ENCODE measurements at regions not wholly inside any gene's neighbourhood (a gene's known extent, or its start where the extent isn't known, plus 50 kb on each side); places are given as distances from the start of the nearest gene placed in this dataset.

- H3K36me3 ChIP-seq (ENCODE audit: control insufficient read depth, insufficient read depth, low read length): no peaks in the 10 kb centered on the region
- H3K4me1 ChIP-seq (ENCODE audit: control insufficient read depth, insufficient read depth, low read length): no peaks in the 10 kb centered on the region
- no peak for DNase-seq (ENCODE audit: low read depth, low spot score)
- H3K9me3 ChIP-seq (ENCODE audit: control insufficient read depth, insufficient read depth, low read depth, low read length): no peaks in the 10 kb centered on the region
- ATAC-seq: no peak
- intact Hi-C loops (cut with micrococcal nuclease; ENCODE audit: unreplicated experiment) (no loop called here), in situ Hi-C loops (cut with HindIII; ENCODE audit: low pct_unique_long_range_greater_than_20kb, low sequenced_read_pairs) (no loop called here)
- ChIA-PET CTCF (no interaction called here), POLR2A (no interaction called here)
- H3K4me3 ChIP-seq (ENCODE audit: low read depth in 2 of 2, low read length in 2 of 2): no peak overlapping the region
- H3K27me3 ChIP-seq (ENCODE audit: control insufficient read depth, insufficient read depth, low read length): no peaks in the 10 kb centered on the region
- TF ChIP-seq CTCF (IDR thresholded peaks at IDR 0.05): no peak
- no peak overlapping the region for H3K27ac ChIP-seq (ENCODE audit: low read length)
- BruUV-seq (replicated peaks): no TSS peak
Measured at GRCh38 chr9:91106415-91107081, 255.2 kb downstream of the AUH start.

DNA sequence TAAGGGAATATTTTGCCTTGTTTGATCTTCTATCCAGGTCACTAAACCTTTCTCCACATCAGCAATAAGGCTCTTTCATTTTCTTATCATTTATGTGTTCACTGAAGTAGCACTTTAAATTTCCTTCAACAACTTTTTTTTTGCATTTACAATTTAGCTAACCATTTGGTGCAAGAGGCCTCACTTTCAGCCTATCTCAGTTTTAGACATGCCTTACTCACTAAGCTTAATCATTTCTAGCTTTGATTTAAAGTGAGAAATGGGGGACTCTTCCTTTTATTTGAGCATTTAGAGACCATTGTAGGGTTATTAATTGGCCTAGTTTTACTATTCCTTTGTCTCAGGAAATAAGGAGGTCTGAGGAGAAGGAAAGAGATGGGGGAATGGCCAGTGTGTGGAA, 250.5 kb downstream of the AUH start:
- no TSS peak for BruUV-seq (replicated peaks)
- no peak overlapping the region for H3K27ac ChIP-seq (ENCODE audit: low read length)
- TF ChIP-seq TCF7L2 (IDR thresholded peaks at IDR 0.05; ENCODE audit: low read depth, low read length) (no peak), POLR2AphosphoS5 (IDR thresholded peaks at IDR 0.05; ENCODE audit: low read depth, low read length) (no peak), CTCF (IDR thresholded peaks at IDR 0.05) (no peak), REST (IDR thresholded peaks at IDR 0.05; ENCODE audit: insufficient read depth in 1 of 2, low read depth in 2 of 2, low read length in 1 of 2) (no peak), SIN3A (IDR thresholded peaks at IDR 0.05; ENCODE audit: borderline replicate concordance, insufficient read depth, low read depth, low read length) (no peak)
- H3K27me3 ChIP-seq (ENCODE audit: control insufficient read depth, insufficient read depth, low read length): no peaks in the 10 kb centered on the region
- no peaks in the 10 kb centered on the region for H3K9me3 ChIP-seq (ENCODE audit: control insufficient read depth, insufficient read depth, low read depth, low read length)
- no peaks in the 10 kb centered on the region for H3K36me3 ChIP-seq (ENCODE audit: control insufficient read depth, insufficient read depth, low read length)
- DNase-seq (ENCODE audit: low read depth, low spot score) (no peak), ATAC-seq (no peak)
- ChIA-PET CTCF (no interaction called here), POLR2A (no interaction called here)
- in situ Hi-C loops (cut with HindIII; ENCODE audit: low pct_unique_long_range_greater_than_20kb, low sequenced_read_pairs) (no loop called here), intact Hi-C loops (cut with micrococcal nuclease; ENCODE audit: unreplicated experiment) (no loop called here)
- H3K4me1 ChIP-seq (ENCODE audit: control insufficient read depth, insufficient read depth, low read length): no peaks in the 10 kb centered on the region
- H3K4me3 ChIP-seq (ENCODE audit: low read depth in 2 of 2, low read length in 2 of 2): no peak overlapping the region
